Right atrium auricular region (tissue), 2 donors: ENCODE measurements at regions not wholly inside any gene's neighbourhood (a gene's known extent, or its start where the extent isn't known, plus 50 kb on each side); places are given as distances from the start of the nearest gene placed in this dataset.

ENCODE experiments used
- DNase-seq: peaks from one replicate; pipeline ENCODE4 v3.0.0-alpha.2; 2019; ENCODE audit warnings: low spot score
- H3K27ac ChIP-seq, 2 donors: fragments of 200-600 bp; sonication (generic); 1 replicate in 1 of 2; 2 replicates in 1 of 2; pipeline ENCODE4 v1.5.1; 2016 to 2019
- H3K27me3 ChIP-seq, 2 donors: fragments of 200-600 bp; sonication (generic); one replicate each; pipeline versions ENCODE4 v1.5.1 to v1.6.0; 2017 to 2019
- H3K36me3 ChIP-seq: fragments of 200-600 bp; sonication (generic); one replicate; pipeline ENCODE4 v1.5.1; 2016
- H3K4me1 ChIP-seq, 2 donors: fragments of 200-600 bp; sonication (generic); one replicate each; pipeline versions ENCODE4 v1.5.1 to v1.6.0; 2017 to 2019
- H3K4me3 ChIP-seq, 2 donors: fragments of 200-600 bp; sonication (generic); 1 replicate in 1 of 2; 2 replicates in 1 of 2; pipeline ENCODE4 v1.5.1; 2017 to 2019; ENCODE audit warnings: mild to moderate bottlenecking in 1 of 2, moderate library complexity in 1 of 2
- H3K9me3 ChIP-seq, 2 donors: fragments of 200-600 bp; sonication (generic); one replicate each; pipeline ENCODE4 v1.5.1; 2019
- TF ChIP-seq, protein P1 (sequence below), 2 donors: fragments of 200-600 bp; sonication (generic); IDR thresholded peaks; one replicate each; pipeline ENCODE4 v1.5.1; 2019; ENCODE audit warnings: antibody characterized with exemption in 2 of 2

DNA sequence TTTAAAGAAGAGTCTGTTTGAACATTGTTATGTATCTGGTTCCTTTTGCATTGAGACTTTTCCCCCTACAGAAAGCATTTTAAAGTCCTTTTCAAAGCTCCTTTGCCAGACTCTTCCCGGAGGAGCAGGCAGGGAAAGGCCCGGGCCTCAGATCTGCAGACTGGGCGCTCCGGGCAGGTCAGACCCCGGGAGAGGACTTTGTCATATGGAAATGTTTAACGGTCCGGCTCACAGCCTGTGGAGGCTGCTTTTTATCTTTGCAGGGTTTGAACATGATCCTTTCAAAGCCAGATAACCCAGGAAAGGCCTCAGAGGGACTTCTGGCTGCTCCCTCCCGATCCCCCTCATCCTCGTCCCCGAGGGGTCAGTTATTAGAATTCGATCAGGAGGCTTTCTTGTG, 82.1 kb upstream of the IRX2 start:
- H3K27me3 ChIP-seq = no peaks in the 10 kb centered on the region
- no peaks in the 10 kb centered on the region for H3K4me1 ChIP-seq
- TF ChIP-seq, protein P1, sequence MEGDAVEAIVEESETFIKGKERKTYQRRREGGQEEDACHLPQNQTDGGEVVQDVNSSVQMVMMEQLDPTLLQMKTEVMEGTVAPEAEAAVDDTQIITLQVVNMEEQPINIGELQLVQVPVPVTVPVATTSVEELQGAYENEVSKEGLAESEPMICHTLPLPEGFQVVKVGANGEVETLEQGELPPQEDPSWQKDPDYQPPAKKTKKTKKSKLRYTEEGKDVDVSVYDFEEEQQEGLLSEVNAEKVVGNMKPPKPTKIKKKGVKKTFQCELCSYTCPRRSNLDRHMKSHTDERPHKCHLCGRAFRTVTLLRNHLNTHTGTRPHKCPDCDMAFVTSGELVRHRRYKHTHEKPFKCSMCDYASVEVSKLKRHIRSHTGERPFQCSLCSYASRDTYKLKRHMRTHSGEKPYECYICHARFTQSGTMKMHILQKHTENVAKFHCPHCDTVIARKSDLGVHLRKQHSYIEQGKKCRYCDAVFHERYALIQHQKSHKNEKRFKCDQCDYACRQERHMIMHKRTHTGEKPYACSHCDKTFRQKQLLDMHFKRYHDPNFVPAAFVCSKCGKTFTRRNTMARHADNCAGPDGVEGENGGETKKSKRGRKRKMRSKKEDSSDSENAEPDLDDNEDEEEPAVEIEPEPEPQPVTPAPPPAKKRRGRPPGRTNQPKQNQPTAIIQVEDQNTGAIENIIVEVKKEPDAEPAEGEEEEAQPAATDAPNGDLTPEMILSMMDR (IDR thresholded peaks at IDR 0.05) = no peak
- H3K36me3 ChIP-seq = no peaks in the 10 kb centered on the region
- no peak overlapping the region for H3K4me3 ChIP-seq
- no peak for DNase-seq
- H3K27ac ChIP-seq = no peak overlapping the region
- H3K9me3 ChIP-seq = no peaks in the 10 kb centered on the region

DNA sequence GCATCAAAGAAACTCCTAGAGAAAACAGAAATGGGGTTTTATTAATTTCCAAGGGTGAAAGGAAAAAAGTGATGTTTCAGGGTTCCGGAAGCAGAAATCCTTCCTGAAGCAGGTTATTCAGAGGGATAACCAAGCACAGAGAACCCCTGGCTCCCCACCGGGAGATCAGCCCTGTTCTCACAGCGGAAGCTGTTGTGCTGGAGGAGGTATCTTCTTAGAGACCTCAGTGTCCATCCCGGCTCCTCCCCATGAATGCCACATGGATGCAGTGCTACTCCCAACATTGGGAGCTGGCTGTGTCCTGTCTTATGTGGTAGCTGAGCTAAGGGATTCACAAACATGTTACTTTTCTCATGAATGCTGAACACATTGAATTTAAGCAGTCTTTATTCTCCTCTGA, 80.9 kb upstream of the IRX2 start:
- H3K27me3 ChIP-seq = no peaks in the 10 kb centered on the region
- no peak for DNase-seq
- H3K27ac ChIP-seq = no peak overlapping the region
- no peak overlapping the region for H3K4me3 ChIP-seq
- H3K4me1 ChIP-seq = no peaks in the 10 kb centered on the region
- TF ChIP-seq, protein P1 (IDR thresholded peaks at IDR 0.05) = no peak
- no peaks in the 10 kb centered on the region for H3K36me3 ChIP-seq
- H3K9me3 ChIP-seq = peaks cover 0 to under 1% of the 10 kb centered on the region in 2 donors

DNA sequence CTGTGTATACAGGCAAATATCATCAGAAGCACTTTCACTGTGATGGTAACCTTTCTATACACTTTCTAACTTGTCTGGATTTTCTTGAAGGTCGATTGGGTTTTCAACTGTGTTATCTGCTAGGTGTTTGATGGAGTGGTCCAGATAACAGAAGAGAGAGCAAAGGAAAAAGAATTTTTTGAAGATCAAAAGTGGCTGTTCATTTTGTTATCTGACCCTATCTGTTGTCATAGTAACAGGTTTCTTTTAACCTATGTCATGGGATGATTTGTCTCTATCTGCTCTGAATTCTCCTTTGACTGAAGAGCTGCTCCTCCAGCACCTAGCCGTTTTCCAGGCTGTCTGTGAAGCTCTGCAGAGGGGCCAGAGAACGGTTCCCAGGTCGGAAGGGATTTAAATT, 77.8 kb upstream of the IRX2 start:
- Histone ChIP-seq H3K9me3 (peaks cover 0 to 12% of the 10 kb centered on the region in 2 donors), H3K27ac (no peak overlapping the region), H3K4me3 (no peak overlapping the region), H3K36me3 (no peaks in the 10 kb centered on the region), H3K27me3 (no peaks in the 10 kb centered on the region), H3K4me1 (no peaks in the 10 kb centered on the region)
- DNase-seq = no peak
- TF ChIP-seq, protein P1 (IDR thresholded peaks at IDR 0.05) = no peak

GRCh38 chr5:2818936-2819335, 67.5 kb upstream of the IRX2 start:
- no peaks in the 10 kb centered on the region for H3K36me3 ChIP-seq
- no peaks in the 10 kb centered on the region for H3K4me1 ChIP-seq
- no peaks in the 10 kb centered on the region for H3K27me3 ChIP-seq
- TF ChIP-seq, protein P1 (IDR thresholded peaks at IDR 0.05) = no peak
- DNase-seq = no peak
- H3K4me3 ChIP-seq = no peak overlapping the region
- H3K9me3 ChIP-seq = no peaks in the 10 kb centered on the region
- no peak overlapping the region for H3K27ac ChIP-seq

- TF ChIP-seq, protein P1 (IDR thresholded peaks at IDR 0.05) = no peak
- DNase-seq = no peak
- no peaks in the 10 kb centered on the region for H3K4me1 ChIP-seq
- H3K36me3 ChIP-seq = no peaks in the 10 kb centered on the region
- H3K4me3 ChIP-seq = no peak overlapping the region
- H3K9me3 ChIP-seq = no peaks in the 10 kb centered on the region
- no peaks in the 10 kb centered on the region for H3K27me3 ChIP-seq
- H3K27ac ChIP-seq = no peak overlapping the region
These were observed 65.6 kb upstream of the IRX2 start for GRCh38 chr5:2817031-2817603.

GRCh38 chr5:2813678-2814077, 62.2 kb upstream of the IRX2 start:
- Histone ChIP-seq H3K9me3 (no peaks in the 10 kb centered on the region), H3K4me3 (no peak overlapping the region), H3K27ac (no peak overlapping the region), H3K36me3 (no peaks in the 10 kb centered on the region), H3K27me3 (no peaks in the 10 kb centered on the region), H3K4me1 (no peaks in the 10 kb centered on the region)
- no peak for DNase-seq
- TF ChIP-seq, protein P1 (IDR thresholded peaks at IDR 0.05) = no peak
